OCI-LY3 (cell line): ENCODE measurements at regions not wholly inside any gene's neighbourhood (a gene's known extent, or its start where the extent isn't known, plus 50 kb on each side); places are given as distances from the start of the nearest gene placed in this dataset.

Experiments
- H2AFZ ChIP-seq: fragments of 200-600, 300-600 bp; shearing (Covaris generic); 2 replicates; pipeline ENCODE4 v1.6.0; 2014; ENCODE audit warnings: antibody characterized with exemption, low read depth, low read length
- H3K27ac ChIP-seq: fragments of 200-600, 300-600 bp; sonication (generic); 2 replicates; pipeline ENCODE4 v1.5.1; 2014; ENCODE audit warnings: mild to moderate bottlenecking, low read length, moderate library complexity, mixed read lengths
- H3K27me3 ChIP-seq: fragments of 200-600, 300-600 bp; sonication (generic); 2 replicates; pipeline ENCODE4 v1.6.1; 2014; ENCODE audit warnings: low read depth, low read length, mixed read lengths
- H3K36me3 ChIP-seq: fragments of 200-600, 300-600 bp; sonication (generic); replicated peaks from 2 replicates; pipeline ENCODE3; 2014; ENCODE audit warnings: low read depth, low read length, mixed read lengths
- H3K4me1 ChIP-seq: fragments of 300-600, 200-600 bp; sonication (generic); 2 replicates; pipeline ENCODE4 v1.6.1; 2014; ENCODE audit warnings: low read length, mixed read lengths
- H3K4me2 ChIP-seq: fragments of 200-600, 300-600 bp; sonication (generic); 2 replicates; pipeline ENCODE4 v1.6.1; 2014; ENCODE audit warnings: low read length, mixed read lengths
- H3K4me3 ChIP-seq: fragments of 300-600, 200-600 bp; sonication (generic); 2 replicates; pipeline ENCODE4 v1.5.1; 2014; ENCODE audit warnings: antibody characterized with exemption, mild to moderate bottlenecking, low read length, moderate library complexity
- H3K79me2 ChIP-seq: fragments of 300-600, 200-600 bp; shearing (Covaris generic); 2 replicates; pipeline ENCODE4 v1.6.1; 2014; ENCODE audit warnings: mild to moderate bottlenecking, low read length, mixed read lengths
- H3K9ac ChIP-seq: fragments of 300-600, 200-600 bp; shearing (Covaris generic); 2 replicates; pipeline ENCODE4 v1.6.0; 2014; ENCODE audit warnings: mild to moderate bottlenecking, low read length, moderate library complexity
- H3K9me3 ChIP-seq: fragments of 200-600, 300-600 bp; shearing (Covaris generic); 2 replicates; pipeline ENCODE4 v1.6.1; 2014; ENCODE audit warnings: low read length, mixed read lengths; ENCODE audit not compliant: insufficient read depth
- H4K20me1 ChIP-seq: fragments of 200-600, 300-600 bp; sonication (generic); 2 replicates; pipeline ENCODE4 v1.6.1; 2016; ENCODE audit warnings: low read length, mixed read lengths; ENCODE audit not compliant: insufficient read depth
- CTCF ChIP-seq: fragments of 200-600, 300-600 bp; sonication (generic); IDR thresholded peaks from 2 replicates; pipeline ENCODE4 v1.5.1; 2014; ENCODE audit warnings: antibody characterized with exemption, low read length, low read depth
- EZH2phosphoT487 ChIP-seq: fragments of 200-600 bp; shearing (Covaris generic); IDR thresholded peaks from 2 replicates; pipeline ENCODE4 v1.6.1; 2018; ENCODE audit warnings: antibody characterized with exemption, mixed run types, low read depth

DNA sequence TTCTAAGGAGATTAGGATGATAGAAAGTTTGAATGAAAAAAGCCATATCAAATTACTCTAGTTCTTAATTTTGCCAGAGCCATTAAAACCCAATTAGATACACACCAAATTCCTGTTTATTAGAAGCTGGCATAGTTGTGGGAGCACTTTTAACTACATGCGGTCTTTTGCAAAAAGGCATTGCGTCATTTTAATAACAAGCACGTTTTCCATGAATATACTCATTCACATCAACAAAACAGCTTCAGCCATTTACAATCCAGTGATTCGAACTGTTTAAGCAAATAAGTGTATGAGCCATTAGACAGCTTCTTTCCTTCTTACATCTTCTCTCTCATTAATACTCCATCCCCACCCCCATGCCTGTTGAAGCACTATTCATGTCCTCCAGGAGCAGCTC, 109.5 kb upstream of the EOLA2 start:
- Histone ChIP-seq H3K4me2 (no peak overlapping the region), H3K27ac (no peak overlapping the region), H4K20me1 (no peaks in the 10 kb centered on the region), H3K9ac (no peak overlapping the region), H3K4me3 (no peak overlapping the region), H3K9me3 (no peaks in the 10 kb centered on the region), H3K27me3 (no peaks in the 10 kb centered on the region), H3K4me1 (no peaks in the 10 kb centered on the region), H3K79me2 (no peaks in the 10 kb centered on the region), H3K36me3 (no peaks in the 10 kb centered on the region), H2AFZ (no peak overlapping the region)
- TF ChIP-seq EZH2phosphoT487 (no peak), CTCF (no peak)

GRCh38 chrX:150049647-150050046, 111.4 kb upstream of the EOLA2 start:
- no peak overlapping the region for H2AFZ ChIP-seq
- no peak overlapping the region for H3K9ac ChIP-seq
- no peaks in the 10 kb centered on the region for H3K4me1 ChIP-seq
- H4K20me1 ChIP-seq, result no peaks in the 10 kb centered on the region
- no peak overlapping the region for H3K4me2 ChIP-seq
- no peaks in the 10 kb centered on the region for H3K79me2 ChIP-seq
- H3K4me3 ChIP-seq, result no peak overlapping the region
- no peaks in the 10 kb centered on the region for H3K36me3 ChIP-seq
- H3K27ac ChIP-seq, result no peak overlapping the region
- TF ChIP-seq EZH2phosphoT487 (no peak), CTCF (no peak)
- H3K27me3 ChIP-seq, result no peaks in the 10 kb centered on the region
- H3K9me3 ChIP-seq, result no peaks in the 10 kb centered on the region

- H3K27ac ChIP-seq, result no peak overlapping the region
- TF ChIP-seq EZH2phosphoT487 (no peak), CTCF (peak; percentile 26; the same call in 1 of the 2 replicates)
- H3K4me1 ChIP-seq, result no peaks in the 10 kb centered on the region
- no peaks in the 10 kb centered on the region for H3K79me2 ChIP-seq
- H3K4me2 ChIP-seq, result no peak overlapping the region
- no peaks in the 10 kb centered on the region for H3K36me3 ChIP-seq
- H3K9me3 ChIP-seq, result no peaks in the 10 kb centered on the region
- H2AFZ ChIP-seq, result no peak overlapping the region
- no peaks in the 10 kb centered on the region for H4K20me1 ChIP-seq
- H3K9ac ChIP-seq, result no peak overlapping the region
- no peaks in the 10 kb centered on the region for H3K27me3 ChIP-seq
- H3K4me3 ChIP-seq, result no peak overlapping the region
Measured at GRCh38 chrX:150050387-150050786, 112.1 kb upstream of the EOLA2 start.

DNA sequence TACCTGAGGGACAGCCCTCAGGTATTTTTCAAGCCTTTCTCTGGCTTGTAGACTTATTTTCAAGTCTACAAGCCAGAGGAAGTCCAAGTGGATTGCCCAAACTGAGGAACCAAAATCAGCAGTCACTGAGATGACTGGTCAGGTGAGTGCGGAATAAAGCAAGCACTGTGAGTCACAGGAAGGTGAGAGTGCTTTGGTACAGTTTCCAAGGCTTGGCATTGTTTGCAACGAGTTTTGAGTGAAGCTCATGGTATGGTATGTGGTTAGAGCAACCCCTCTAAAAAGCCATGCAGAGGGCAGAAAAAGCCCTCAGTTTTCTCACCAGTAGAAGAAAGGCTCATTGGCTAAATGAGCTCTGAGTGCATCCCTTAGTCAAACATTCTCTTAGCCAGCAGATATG, 112.8 kb upstream of the EOLA2 start:
- H3K4me2 ChIP-seq, result no peak overlapping the region
- no peak overlapping the region for H3K4me3 ChIP-seq
- no peaks in the 10 kb centered on the region for H3K27me3 ChIP-seq
- no peak overlapping the region for H2AFZ ChIP-seq
- no peak for TF ChIP-seq CTCF
- no peak for TF ChIP-seq EZH2phosphoT487
- H4K20me1 ChIP-seq, result no peaks in the 10 kb centered on the region
- no peaks in the 10 kb centered on the region for H3K79me2 ChIP-seq
- H3K9me3 ChIP-seq, result no peaks in the 10 kb centered on the region
- H3K4me1 ChIP-seq, result no peaks in the 10 kb centered on the region
- no peaks in the 10 kb centered on the region for H3K36me3 ChIP-seq
- H3K9ac ChIP-seq, result no peak overlapping the region
- H3K27ac ChIP-seq, result no peak overlapping the region
